Esophagus muscularis mucosa (tissue), 4 donors: ENCODE measurements at regions not wholly inside any gene's neighbourhood (a gene's known extent, or its start where the extent isn't known, plus 50 kb on each side); places are given as distances from the start of the nearest gene placed in this dataset.

ENCODE experiments used
- DNase-seq: peaks from one replicate; pipeline ENCODE4 v3.0.0-alpha.2; 2017; ENCODE audit errors: extremely low spot score
- H3K27ac ChIP-seq, 4 donors: fragments of 200-600 bp; sonication (generic); replicated peaks in 1 of 4; 1 replicate in 3 of 4; 2 replicates in 1 of 4; pipeline ENCODE4 v1.5.1; 2016 to 2019; ENCODE audit warnings: mild to moderate bottlenecking in 1 of 4
- H3K27me3 ChIP-seq, 4 donors: fragments of 200-600 bp; sonication (generic); one replicate each; pipeline versions ENCODE4 v1.5.1 to v1.6.0; 2016 to 2019
- H3K36me3 ChIP-seq, 4 donors: fragments of 200-600 bp; sonication (generic); one replicate each; pipeline ENCODE4 v1.5.1; 2016 to 2019
- H3K4me1 ChIP-seq, 4 donors: fragments of 200-600 bp; sonication (generic); one replicate each; pipeline ENCODE4 v1.5.1; 2016 to 2019
- H3K4me3 ChIP-seq, 4 donors: fragments of 200-600 bp; sonication (generic); 1 replicate in 2 of 4; 2 replicates in 2 of 4; pipeline ENCODE4 v1.5.1; 2016 to 2019; ENCODE audit warnings: mild to moderate bottlenecking in 4 of 4, moderate library complexity in 1 of 4
- H3K9me3 ChIP-seq, 4 donors: fragments of 200-600 bp; sonication (generic); 1 replicate in 3 of 4; 2 replicates in 1 of 4; pipeline ENCODE4 v1.5.1; 2016 to 2019
- CTCF ChIP-seq, 3 experiments: fragments of 200-600 bp in 2 of 3; fragments of 450-650 bp in 1 of 3; sonication (generic) in 2 of 3; IDR thresholded peaks; one replicate each; pipeline ENCODE4 v1.5.1; 2017 to 2019; ENCODE audit warnings: antibody characterized with exemption in 3 of 3, mild to moderate bottlenecking in 2 of 3, moderate library complexity in 1 of 3
- EP300 ChIP-seq: sonication (generic); formaldehyde crosslinking; IDR thresholded peaks from one replicate; pipeline ENCODE4 v1.6.1; 2017; ENCODE audit warnings: antibody characterized with exemption
- POLR2A ChIP-seq: fragments of 450-650 bp; IDR thresholded peaks from one replicate; pipeline ENCODE4 v1.6.1; 2017; ENCODE audit warnings: antibody characterized with exemption, moderate library complexity, mild to moderate bottlenecking, low read depth
- POLR2AphosphoS5 ChIP-seq, 2 donors: sonication (generic); formaldehyde crosslinking; IDR thresholded peaks; one replicate each; pipeline ENCODE4 v1.6.1; 2017; ENCODE audit warnings: antibody characterized with exemption in 2 of 2
- WGBS: methylation state at CpG from one replicate; pipeline ENCODE4 v1.1.5; 2018; 5-methylcytosine and 5-hydroxymethylcytosine counted together
- intact Hi-C: fragments of 100-400 bp; cut with DNase I; formaldehyde crosslinking; loops from one replicate; pipeline ENCODE4 v1.15.1; 2023

- no peaks in the 10 kb centered on the region for H3K9me3 ChIP-seq
- no peak overlapping the region for H3K4me3 ChIP-seq
- TF ChIP-seq POLR2AphosphoS5 (IDR thresholded peaks at IDR 0.05) (no peak), CTCF (IDR thresholded peaks at IDR 0.05) (no peak), EP300 (no peak), POLR2A (no peak)
- no peak for DNase-seq
- H3K4me1 ChIP-seq = peaks cover 0 to 17% (median 13%) of the 10 kb centered on the region in 4 donors
- intact Hi-C loops = no loop called here
- no peaks in the 10 kb centered on the region for H3K36me3 ChIP-seq
- no peak overlapping the region for H3K27ac ChIP-seq
- H3K27me3 ChIP-seq = no peaks in the 10 kb centered on the region
Measured at GRCh38 chr18:40274618-40275196, 1680.3 kb upstream of the PIK3C3 start.

GRCh38 chr18:40272630-40273231 is 1682.3 kb upstream of the PIK3C3 start:
- no peak for TF ChIP-seq EP300
- no peak for TF ChIP-seq POLR2A
- TF ChIP-seq CTCF (IDR thresholded peaks at IDR 0.05) = no peak
- TF ChIP-seq POLR2AphosphoS5 (IDR thresholded peaks at IDR 0.05) = no peak
- Histone ChIP-seq H3K4me3 (no peak overlapping the region), H3K27me3 (no peaks in the 10 kb centered on the region), H3K36me3 (no peaks in the 10 kb centered on the region), H3K27ac (no peak overlapping the region), H3K9me3 (no peaks in the 10 kb centered on the region), H3K4me1 (peaks cover 0 to 17% (median 13%) of the 10 kb centered on the region in 4 donors)
- intact Hi-C loops = no loop called here
- 33% methylated on average over 4 of the region's 4 CpGs for WGBS
- no peak for DNase-seq

- Histone ChIP-seq H3K9me3 (no peaks in the 10 kb centered on the region), H3K27ac (peak overlapping the region in 1 of 4 donors; percentile 26), H3K4me1 (peaks cover 0 to 18% (median 16%) of the 10 kb centered on the region in 4 donors), H3K36me3 (no peaks in the 10 kb centered on the region), H3K27me3 (no peaks in the 10 kb centered on the region), H3K4me3 (no peak overlapping the region)
- no peak for DNase-seq
- intact Hi-C loops = no loop called here
- no peak for TF ChIP-seq EP300
- TF ChIP-seq POLR2A = no peak
- TF ChIP-seq POLR2AphosphoS5 (IDR thresholded peaks at IDR 0.05) = no peak
- no peak for TF ChIP-seq CTCF (IDR thresholded peaks at IDR 0.05)
- 37% methylated on average over 6 of the region's 6 CpGs for WGBS
Measured at GRCh38 chr18:40259115-40259835, 1695.8 kb upstream of the PIK3C3 start.

GRCh38 chr18:40258311-40258710 is 1696.7 kb upstream of the PIK3C3 start:
- TF ChIP-seq EP300 (no peak), POLR2AphosphoS5 (IDR thresholded peaks at IDR 0.05) (no peak), POLR2A (no peak), CTCF (IDR thresholded peaks at IDR 0.05) (no peak)
- no peak for DNase-seq
- intact Hi-C loops = no loop called here
- Histone ChIP-seq H3K4me3 (no peak overlapping the region), H3K27me3 (no peaks in the 10 kb centered on the region), H3K4me1 (peaks cover 0 to 18% (median 16%) of the 10 kb centered on the region in 4 donors), H3K9me3 (no peaks in the 10 kb centered on the region), H3K36me3 (no peaks in the 10 kb centered on the region), H3K27ac (peak overlapping the region in 1 of 4 donors; percentile 20)
- WGBS = 22% methylated on average over 2 of the region's 2 CpGs
